CD4-positive, alpha-beta T cell treated with Interleukin-21 for 1 hour (primary cell): ENCODE measurements at regions not wholly inside any gene's neighbourhood (a gene's known extent, or its start where the extent isn't known, plus 50 kb on each side); places are given as distances from the start of the nearest gene placed in this dataset.

ENCODE experiments used
- DNase-seq: peaks from one replicate; pipeline ENCODE4 v3.0.0-alpha.2; 2020

DNA sequence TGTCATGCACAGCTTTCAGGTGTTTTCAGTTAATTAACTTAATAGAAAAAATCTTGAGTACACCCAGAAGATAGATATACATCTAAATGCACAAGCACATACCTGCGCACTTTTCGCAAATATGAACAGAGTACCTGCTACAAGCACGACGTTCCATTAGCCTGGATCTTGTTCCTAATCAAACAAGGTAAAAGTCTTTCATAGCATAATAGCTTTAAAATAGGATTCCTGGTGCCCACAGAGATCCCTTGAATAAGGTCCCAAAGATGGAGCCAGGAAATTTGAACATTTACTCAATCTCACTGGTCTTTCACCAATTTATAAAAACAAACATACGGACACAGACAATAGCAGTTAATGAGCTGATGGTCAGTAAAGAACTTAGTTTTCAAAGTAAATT, 689.8 kb upstream of the CHORDC1 start:
- no peak for DNase-seq

- no peak for DNase-seq
These were observed 688.3 kb upstream of the CHORDC1 start for GRCh38 chr11:90911192-90911591.

GRCh38 chr11:90908074-90908473, 685.2 kb upstream of the CHORDC1 start:
- DNase-seq = no peak

DNA sequence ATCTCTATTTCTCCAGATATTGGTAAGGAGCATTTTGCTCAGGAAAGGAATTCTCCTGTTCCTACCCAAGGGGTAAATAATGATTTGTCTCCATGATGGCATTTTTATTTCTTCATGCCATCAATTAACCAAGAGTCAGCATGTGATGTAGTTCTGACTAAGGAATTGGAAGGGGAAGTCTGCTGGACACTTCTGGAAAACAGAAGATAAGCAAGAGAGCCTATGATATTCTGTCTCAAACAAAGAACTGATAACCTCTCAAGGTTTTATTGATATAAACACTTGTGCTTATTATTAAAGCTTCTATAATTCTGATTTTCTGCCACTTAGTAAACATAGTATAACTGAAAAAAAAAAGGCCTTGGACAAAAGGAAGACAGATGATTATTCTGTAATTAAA, 673.0 kb upstream of the CHORDC1 start:
- DNase-seq = no peak

DNA sequence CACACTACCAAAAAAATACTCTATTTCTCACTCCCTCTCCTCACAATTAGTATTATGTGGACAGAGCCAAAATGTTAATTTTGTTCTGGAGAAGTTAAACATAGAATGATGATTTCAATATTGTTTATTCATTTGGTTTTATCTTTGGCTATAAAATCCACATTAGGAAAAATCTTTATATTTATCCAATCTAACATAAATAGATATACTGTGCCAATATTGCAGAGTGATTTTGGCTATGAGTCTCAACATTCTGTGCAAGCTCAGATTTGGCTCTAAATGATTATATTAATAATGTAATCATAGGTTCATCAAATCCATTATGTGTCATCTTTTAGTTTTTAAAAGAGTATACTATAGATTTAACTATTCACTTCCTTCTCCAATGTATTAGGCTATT, 667.5 kb upstream of the CHORDC1 start:
- DNase-seq = no peak

GRCh38 chr11:90884181-90884580, 661.3 kb upstream of the CHORDC1 start:
- no peak for DNase-seq

GRCh38 chr11:90874986-90875385, 652.1 kb upstream of the CHORDC1 start:
- no peak for DNase-seq

- DNase-seq = no peak
These were observed 651.4 kb upstream of the CHORDC1 start for GRCh38 chr11:90874281-90874680.

GRCh38 chr11:90867416-90867815, 644.6 kb upstream of the CHORDC1 start:
- no peak for DNase-seq

GRCh38 chr11:90856790-90857189, 633.9 kb upstream of the CHORDC1 start:
- no peak for DNase-seq

GRCh38 chr11:90855531-90855930, 632.7 kb upstream of the CHORDC1 start:
- no peak for DNase-seq

DNA sequence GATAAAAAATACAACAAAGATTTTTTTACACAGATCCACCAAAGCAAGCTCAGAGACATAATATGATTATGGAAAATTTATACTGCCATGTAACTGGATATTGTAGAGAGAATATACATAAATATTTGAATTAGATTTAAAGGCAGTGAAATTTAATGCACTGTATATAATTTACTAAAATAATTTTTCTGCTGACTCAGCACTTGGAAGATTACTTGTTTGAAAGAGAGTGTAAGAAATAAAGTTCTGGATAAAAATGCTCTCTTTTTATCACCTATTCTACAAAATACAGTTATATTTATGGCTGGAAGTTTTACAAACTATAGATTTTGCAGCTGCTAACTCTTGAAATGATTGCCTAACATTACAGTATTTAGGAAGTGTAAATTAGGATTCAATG, 628.3 kb upstream of the CHORDC1 start:
- DNase-seq = no peak

GRCh38 chr11:90849312-90849711, 626.5 kb upstream of the CHORDC1 start:
- no peak for DNase-seq

DNA sequence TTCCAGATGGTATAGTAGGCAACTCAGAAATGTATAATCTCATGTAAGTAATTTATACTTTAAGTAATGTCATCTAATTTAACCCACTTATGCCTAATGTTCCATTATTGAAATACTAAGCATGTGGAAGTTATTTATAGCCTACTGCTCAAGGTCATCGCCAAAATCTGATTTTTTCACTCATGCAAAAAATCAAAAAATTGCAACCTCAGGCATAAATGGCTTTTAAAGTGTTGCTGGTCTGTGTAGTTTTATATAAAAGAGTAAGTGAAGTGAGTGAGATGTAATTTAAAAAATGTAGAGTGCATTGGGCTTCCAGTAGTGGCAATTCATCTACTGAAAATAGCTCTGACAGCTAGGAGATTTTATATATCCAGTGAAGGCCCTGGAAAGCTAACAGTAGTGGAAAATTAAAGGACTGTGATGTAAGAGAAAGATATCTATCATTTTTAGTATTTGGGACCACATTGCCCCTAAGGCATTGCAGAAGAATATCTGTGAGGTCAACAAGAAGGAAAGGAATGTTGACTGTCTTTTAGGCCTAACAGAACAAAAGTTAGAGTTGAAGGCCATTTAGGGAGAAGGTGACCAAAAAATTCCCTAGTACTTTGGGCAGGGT, 624.5 kb upstream of the CHORDC1 start:
- DNase-seq = no peak

GRCh38 chr11:90846628-90847027, 623.8 kb upstream of the CHORDC1 start:
- DNase-seq = no peak

DNA sequence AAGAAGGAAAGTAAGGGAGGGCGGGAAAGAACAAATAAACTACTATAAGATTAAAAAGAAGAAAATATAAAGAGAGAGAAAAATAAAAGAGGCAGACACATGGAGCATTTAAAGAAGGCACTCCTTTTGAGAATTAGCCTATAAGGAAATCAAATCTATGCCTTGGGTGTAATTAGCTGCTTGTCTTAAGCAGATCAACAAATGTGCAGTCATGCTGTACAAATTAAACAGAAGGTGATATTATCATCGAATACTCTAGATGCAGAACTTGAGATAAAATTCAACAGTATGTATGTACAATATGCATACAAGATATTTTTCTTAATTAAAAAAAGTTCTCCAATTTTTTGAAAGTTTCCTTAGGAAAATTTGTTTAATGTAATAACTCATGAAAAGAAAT, 623.0 kb upstream of the CHORDC1 start:
- no peak for DNase-seq

GRCh38 chr11:90845126-90845525, 622.3 kb upstream of the CHORDC1 start:
- no peak for DNase-seq

- DNase-seq = no peak
These were observed 621.2 kb upstream of the CHORDC1 start for GRCh38 chr11:90844041-90844440.

GRCh38 chr11:90842681-90843080, 619.8 kb upstream of the CHORDC1 start:
- no peak for DNase-seq

- DNase-seq = no peak
These were observed 617.2 kb upstream of the CHORDC1 start for GRCh38 chr11:90840071-90840470.

DNA sequence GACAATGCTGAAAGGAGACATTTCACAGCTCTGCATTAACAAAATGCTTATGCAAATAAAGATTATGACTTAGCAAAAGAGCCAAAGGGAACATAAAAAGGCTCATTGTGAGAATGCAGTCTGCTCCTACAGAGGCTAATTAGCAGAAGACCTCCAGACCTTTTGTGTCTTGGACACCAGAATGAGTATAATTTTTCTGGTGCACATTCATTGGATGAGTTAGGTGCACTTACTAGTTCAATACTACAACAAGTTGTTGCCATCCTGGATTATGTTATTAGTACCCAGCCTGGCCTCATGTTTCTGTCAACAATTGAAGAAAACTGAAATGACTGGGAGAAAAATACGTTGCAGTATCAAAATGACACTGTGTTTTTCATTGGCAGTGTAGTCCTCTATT, 613.2 kb upstream of the CHORDC1 start:
- no peak for DNase-seq

GRCh38 chr11:90823446-90823845, 600.6 kb upstream of the CHORDC1 start:
- DNase-seq = no peak

- no peak for DNase-seq
These were observed 600.1 kb upstream of the CHORDC1 start for GRCh38 chr11:90822996-90823395.

DNA sequence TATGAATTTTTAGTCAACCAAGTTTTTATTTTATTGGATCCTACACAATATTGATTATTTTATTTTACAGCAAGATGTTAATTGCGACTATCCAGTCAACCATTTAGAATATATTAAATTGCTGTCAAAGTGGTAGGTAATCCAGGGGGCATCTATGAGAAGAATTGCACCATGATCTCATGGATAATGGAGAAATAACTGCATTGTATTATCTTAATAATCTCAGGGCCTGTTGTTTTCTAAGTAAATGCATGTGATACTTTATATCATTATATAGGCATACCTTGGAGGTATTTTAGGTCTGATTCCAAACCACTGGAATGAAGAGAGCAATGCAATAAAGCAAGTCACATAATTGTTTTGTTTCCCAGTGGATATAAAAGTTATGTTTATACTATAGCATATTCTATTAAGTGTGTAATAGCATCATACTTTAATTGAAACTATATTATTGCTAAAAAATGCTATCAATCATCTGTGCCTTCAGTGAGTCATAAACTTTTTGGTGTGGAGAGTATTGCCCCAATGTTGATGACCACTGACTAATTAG, 595.4 kb upstream of the CHORDC1 start:
- no peak for DNase-seq

DNA sequence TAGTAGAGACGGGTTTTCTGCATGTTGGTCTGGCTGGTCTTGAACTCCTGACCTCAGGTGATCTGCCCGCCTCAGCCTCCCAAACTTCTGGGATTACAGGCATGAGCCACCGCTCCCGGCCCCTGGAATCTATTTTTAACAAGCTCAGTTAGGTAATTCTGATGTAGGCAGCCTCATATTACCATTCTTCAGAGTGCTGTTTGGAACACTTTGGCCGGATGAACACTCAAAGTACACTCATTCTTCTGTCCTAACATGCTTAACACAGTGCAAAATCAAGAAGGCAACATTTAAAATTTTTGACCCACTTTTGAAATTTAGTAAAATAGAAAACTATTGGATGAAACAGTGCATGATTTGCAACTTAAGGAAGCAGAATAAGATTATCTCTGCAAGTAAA, 586.7 kb upstream of the CHORDC1 start:
- no peak for DNase-seq
